H1 (cell line): ENCODE measurements at regions not wholly inside any gene's neighbourhood (a gene's known extent, or its start where the extent isn't known, plus 50 kb on each side); places are given as distances from the start of the nearest gene placed in this dataset.

Source experiments
- BACH1 ChIP-seq: IDR thresholded peaks from 2 replicates; pipeline ENCODE4 v1.6.1; 2012; ENCODE audit warnings: low read length, improper control_type of control experiment
- CHD2 ChIP-seq: IDR thresholded peaks from 2 replicates; pipeline ENCODE4 v1.6.1; 2012; ENCODE audit warnings: low read length, improper control_type of control experiment
- EP300 ChIP-seq, 2 experiments: IDR thresholded peaks; 1 replicate in 1 of 2; 2 replicates in 1 of 2; pipeline ENCODE4 v1.6.1; 2011 to 2012; ENCODE audit warnings: low read depth in 2 of 2, low read length in 2 of 2, mild to moderate bottlenecking in 2 of 2, borderline replicate concordance in 1 of 2, inconsistent platforms in 1 of 2, moderate library complexity in 1 of 2
- TF ChIP-seq, protein P1 (sequence below), 3 experiments: IDR thresholded peaks; 1 replicate in 2 of 3; 2 replicates in 1 of 3; pipeline versions ENCODE4 v1.5.1 to v1.6.1; 2011; ENCODE audit warnings: low read length in 3 of 3, mild to moderate bottlenecking in 3 of 3, inconsistent platforms in 2 of 3, low read depth in 1 of 3, moderate library complexity in 1 of 3; ENCODE audit not compliant: insufficient read depth in 1 of 3; ENCODE audit errors: control extremely low read depth in 1 of 3
- TF ChIP-seq, protein P2 (sequence below): IDR thresholded peaks from 2 replicates; pipeline ENCODE4 v1.6.1; 2012; ENCODE audit warnings: inconsistent platforms

DNA sequence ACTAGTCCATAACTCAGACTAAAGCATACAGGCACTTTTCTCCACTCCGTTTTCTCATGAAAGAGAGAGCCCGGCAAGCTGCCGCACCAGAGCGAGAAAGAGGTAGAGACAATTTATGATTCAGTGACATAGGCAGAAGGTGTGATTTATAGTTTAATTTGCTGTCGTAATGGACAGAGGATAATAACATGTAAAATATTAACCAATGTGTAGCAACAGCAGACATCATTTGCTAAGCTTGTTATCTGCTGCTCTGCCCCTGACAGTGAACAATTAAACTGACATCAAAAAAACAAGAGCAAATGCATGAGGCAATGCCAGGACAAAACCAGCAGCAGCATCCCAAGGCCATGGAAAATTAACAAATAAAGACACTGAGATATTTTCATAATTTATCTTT, 214.0 kb downstream of the ATG4C start:
- TF ChIP-seq, protein P1, sequence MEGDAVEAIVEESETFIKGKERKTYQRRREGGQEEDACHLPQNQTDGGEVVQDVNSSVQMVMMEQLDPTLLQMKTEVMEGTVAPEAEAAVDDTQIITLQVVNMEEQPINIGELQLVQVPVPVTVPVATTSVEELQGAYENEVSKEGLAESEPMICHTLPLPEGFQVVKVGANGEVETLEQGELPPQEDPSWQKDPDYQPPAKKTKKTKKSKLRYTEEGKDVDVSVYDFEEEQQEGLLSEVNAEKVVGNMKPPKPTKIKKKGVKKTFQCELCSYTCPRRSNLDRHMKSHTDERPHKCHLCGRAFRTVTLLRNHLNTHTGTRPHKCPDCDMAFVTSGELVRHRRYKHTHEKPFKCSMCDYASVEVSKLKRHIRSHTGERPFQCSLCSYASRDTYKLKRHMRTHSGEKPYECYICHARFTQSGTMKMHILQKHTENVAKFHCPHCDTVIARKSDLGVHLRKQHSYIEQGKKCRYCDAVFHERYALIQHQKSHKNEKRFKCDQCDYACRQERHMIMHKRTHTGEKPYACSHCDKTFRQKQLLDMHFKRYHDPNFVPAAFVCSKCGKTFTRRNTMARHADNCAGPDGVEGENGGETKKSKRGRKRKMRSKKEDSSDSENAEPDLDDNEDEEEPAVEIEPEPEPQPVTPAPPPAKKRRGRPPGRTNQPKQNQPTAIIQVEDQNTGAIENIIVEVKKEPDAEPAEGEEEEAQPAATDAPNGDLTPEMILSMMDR (IDR thresholded peaks at IDR 0.05; ENCODE audit: control extremely low read depth in 1 of 3, insufficient read depth in 1 of 3, low read depth in 1 of 3, low read length in 3 of 3): no peak
- TF ChIP-seq BACH1 (no peak), EP300 (IDR thresholded peaks at IDR 0.05; ENCODE audit: borderline replicate concordance in 1 of 2, low read depth in 2 of 2, low read length in 2 of 2) (no peak), CHD2 (no peak)
- TF ChIP-seq, protein P2, sequence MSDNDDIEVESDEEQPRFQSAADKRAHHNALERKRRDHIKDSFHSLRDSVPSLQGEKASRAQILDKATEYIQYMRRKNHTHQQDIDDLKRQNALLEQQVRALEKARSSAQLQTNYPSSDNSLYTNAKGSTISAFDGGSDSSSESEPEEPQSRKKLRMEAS: no peak
